A673 (cell line): ENCODE measurements at regions not wholly inside any gene's neighbourhood (a gene's known extent, or its start where the extent isn't known, plus 50 kb on each side); places are given as distances from the start of the nearest gene placed in this dataset.

ENCODE experiments used
- BruUV-seq: library from RNA; stranded (reverse); fragments of 400-500 nt; replicated peaks from 2 replicates; lab custom pipeline; 2021; lab: Mats Ljungman, UMichigan
- CTCF ChIA-PET: fragments of 300-600 bp; sonication (Branson Sonifier 250); formaldehyde crosslinking; loops from one replicate; lab custom pipeline; 2022; ENCODE audit warnings: antibody characterized with exemption; lab: Charles Lee
- POLR2A ChIA-PET: fragments of 300-600 bp; sonication (Branson Sonifier 250); formaldehyde crosslinking; loops from one replicate; lab custom pipeline; 2022; ENCODE audit warnings: antibody characterized with exemption; ENCODE audit not compliant: low non-redundant PET; lab: Charles Lee
- DNase-seq: peaks from one replicate; pipeline ENCODE4 v3.0.0-alpha.2; 2015; ENCODE audit warnings: low spot score
- H3K27ac ChIP-seq: fragments of 200-600 bp; sonication (generic); 2 replicates; pipeline ENCODE4 v1.5.1; 2016; ENCODE audit warnings: mixed run types, low read depth, mild to moderate bottlenecking, mixed read lengths, antibody characterized with exemption, low read length; ENCODE audit not compliant: poor library complexity, severe bottlenecking
- H3K27me3 ChIP-seq: fragments of 200-600 bp; sonication (generic); replicated peaks from 2 replicates; pipeline ENCODE4 v1.6.1; 2017; ENCODE audit warnings: mixed run types, low read depth, mild to moderate bottlenecking, mixed read lengths, antibody characterized with exemption, low read length; ENCODE audit not compliant: insufficient read depth, poor library complexity
- H3K36me3 ChIP-seq: fragments of 200-600 bp; sonication (generic); 2 replicates; pipeline ENCODE4 v1.6.1; 2016; ENCODE audit warnings: mixed run types, mild to moderate bottlenecking, mixed read lengths, antibody characterized with exemption, low read length; ENCODE audit not compliant: insufficient read depth, poor library complexity, severe bottlenecking
- H3K4me1 ChIP-seq: fragments of 200-600 bp; sonication (generic); 2 replicates; pipeline ENCODE4 v1.6.1; 2017; ENCODE audit warnings: mixed run types, mild to moderate bottlenecking, mixed read lengths, antibody characterized with exemption, low read length; ENCODE audit not compliant: insufficient read depth, poor library complexity, severe bottlenecking
- H3K4me3 ChIP-seq: fragments of 200-600 bp; sonication (generic); 2 replicates; pipeline ENCODE4 v1.5.1; 2016; ENCODE audit warnings: low read depth, mixed run types, mild to moderate bottlenecking, mixed read lengths, low read length; ENCODE audit not compliant: poor library complexity, severe bottlenecking
- H3K9me3 ChIP-seq: fragments of 200-600 bp; sonication (generic); 2 replicates; pipeline ENCODE4 v1.6.1; 2016; ENCODE audit warnings: mixed run types, low read depth, mild to moderate bottlenecking, mixed read lengths, antibody characterized with exemption, low read length; ENCODE audit not compliant: poor library complexity, severe bottlenecking
- CTCF ChIP-seq: fragments of 300-800, 200-600 bp; sonication (generic); conservative IDR thresholded peaks from 2 replicates; pipeline ENCODE4 v1.5.1; 2017; ENCODE audit warnings: low read depth, mild to moderate bottlenecking, antibody characterized with exemption, low read length, moderate library complexity, mixed read lengths
- EZH2 ChIP-seq: fragments of 200-600 bp; sonication (generic); IDR thresholded peaks from 2 replicates; pipeline ENCODE4 v1.6.1; 2017; ENCODE audit warnings: borderline replicate concordance, low read depth, mild to moderate bottlenecking, mixed read lengths, antibody characterized with exemption, low read length; ENCODE audit not compliant: poor library complexity, severe bottlenecking
- intact Hi-C: fragments of 100-400 bp; cut with micrococcal nuclease; formaldehyde crosslinking; loops from one replicate; pipeline ENCODE4 v1.10.0; 2022; ENCODE audit not compliant: unreplicated experiment

DNA sequence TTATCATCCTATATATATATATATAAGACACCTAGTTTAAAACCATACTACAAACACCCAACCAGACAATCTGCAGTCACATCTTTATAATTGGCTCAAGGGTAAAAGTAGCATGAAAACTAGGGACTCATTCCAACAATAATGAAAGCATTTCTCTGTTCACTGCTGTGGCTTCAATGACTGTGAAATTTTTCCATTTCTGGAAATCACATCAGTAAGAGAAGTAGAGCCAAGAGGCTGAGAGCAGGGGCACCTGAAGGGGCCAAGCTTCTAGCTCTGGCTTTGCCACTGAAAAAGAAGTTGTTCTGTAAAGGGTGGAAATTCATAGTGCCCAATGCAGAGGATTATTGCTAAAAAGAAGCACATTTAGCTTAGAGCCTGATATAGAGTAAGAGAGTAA is 158.6 kb upstream of the GLI3 start:
- POLR2A ChIA-PET: no interaction called here

GRCh38 chr7:42392826-42393225 is 155.8 kb upstream of the GLI3 start:
- Histone ChIP-seq H3K9me3 (no peaks in the 10 kb centered on the region), H3K4me1 (no peaks in the 10 kb centered on the region), H3K27ac (no peak overlapping the region), H3K36me3 (no peaks in the 10 kb centered on the region), H3K27me3 (no peaks in the 10 kb centered on the region), H3K4me3 (no peak overlapping the region)
- POLR2A ChIA-PET: no interaction called here
- no TSS peak for BruUV-seq
- no peak for DNase-seq
- no peak for TF ChIP-seq EZH2
- TF ChIP-seq CTCF: no peak
- intact Hi-C loops: no loop called here
- CTCF ChIA-PET: no interaction called here

More for the DNA sequence above, 158.6 kb upstream of the GLI3 start:
- intact Hi-C loops: no loop called here
- Histone ChIP-seq H3K4me3 (no peak overlapping the region), H3K27me3 (no peaks in the 10 kb centered on the region), H3K4me1 (no peaks in the 10 kb centered on the region), H3K36me3 (no peaks in the 10 kb centered on the region), H3K27ac (no peak overlapping the region), H3K9me3 (no peaks in the 10 kb centered on the region)
- BruUV-seq: no TSS peak
- no peak for DNase-seq
- CTCF ChIA-PET: no interaction called here
- no peak for TF ChIP-seq CTCF
- TF ChIP-seq EZH2: no peak

GRCh38 chr7:42389697-42390096 is 152.7 kb upstream of the GLI3 start:
- Histone ChIP-seq H3K4me3 (no peak overlapping the region), H3K9me3 (no peaks in the 10 kb centered on the region), H3K27ac (no peak overlapping the region), H3K27me3 (no peaks in the 10 kb centered on the region), H3K36me3 (no peaks in the 10 kb centered on the region), H3K4me1 (no peaks in the 10 kb centered on the region)
- DNase-seq: no peak
- POLR2A ChIA-PET: no interaction called here
- CTCF ChIA-PET: no interaction called here
- no peak for TF ChIP-seq EZH2
- no peak for TF ChIP-seq CTCF
- intact Hi-C loops: no loop called here
- no TSS peak for BruUV-seq
